Upper lobe of left lung (tissue), 4 donors: ENCODE measurements at regions not wholly inside any gene's neighbourhood (a gene's known extent, or its start where the extent isn't known, plus 50 kb on each side); places are given as distances from the start of the nearest gene placed in this dataset.

Source experiments
- CTCF ChIP-seq, 6 experiments: fragments of 450-650 bp in 4 of 6; fragments of 200-600 bp in 2 of 6; sonication (generic) in 2 of 6; IDR thresholded peaks; one replicate each; pipeline ENCODE4 v1.5.1; 2016 to 2019; ENCODE audit warnings: antibody characterized with exemption in 6 of 6
- POLR2A ChIP-seq, 4 donors: fragments of 450-650 bp; IDR thresholded peaks; one replicate each; pipeline ENCODE4 v1.5.1; 2016 to 2017; ENCODE audit warnings: antibody characterized with exemption in 4 of 4, mild to moderate bottlenecking in 2 of 4
- POLR2AphosphoS5 ChIP-seq, 2 donors: sonication (generic); formaldehyde crosslinking; IDR thresholded peaks; one replicate each; pipeline ENCODE4 v1.5.1; 2017; ENCODE audit warnings: antibody characterized with exemption in 2 of 2

DNA sequence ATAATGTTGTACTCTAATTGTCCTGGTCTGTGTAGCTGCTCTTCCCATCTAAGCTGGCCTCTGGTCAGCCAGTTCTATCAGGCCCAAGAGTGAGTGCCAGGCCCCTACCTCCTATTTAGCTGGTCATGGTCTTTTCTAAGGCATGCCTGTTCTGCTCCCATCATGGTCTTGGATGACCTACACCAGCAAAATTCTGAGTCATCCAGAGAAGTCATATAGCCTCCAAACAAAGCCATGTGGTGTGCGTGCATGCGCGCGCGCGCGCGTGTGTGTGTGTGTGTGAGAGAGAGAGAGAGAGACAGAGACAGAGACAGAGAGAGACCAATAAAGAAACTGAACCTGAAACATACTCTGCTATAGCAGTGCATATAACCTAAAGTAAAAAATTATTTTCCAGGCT, 254.4 kb downstream of the BRINP2 start:
- TF ChIP-seq CTCF (IDR thresholded peaks at IDR 0.05): no peak
- TF ChIP-seq POLR2AphosphoS5 (IDR thresholded peaks at IDR 0.05): no peak
- no peak for TF ChIP-seq POLR2A (IDR thresholded peaks at IDR 0.05)
